DOHH2 (cell line): ENCODE measurements at regions not wholly inside any gene's neighbourhood (a gene's known extent, or its start where the extent isn't known, plus 50 kb on each side); places are given as distances from the start of the nearest gene placed in this dataset.

ENCODE experiments used
- H3F3A ChIP-seq: fragments of 200-600 bp; sonication (generic), shearing (Covaris generic); 2 replicates; pipeline ENCODE4 v1.6.0; 2016; ENCODE audit warnings: antibody characterized with exemption, mild to moderate bottlenecking; ENCODE audit not compliant: control insufficient read depth, insufficient read depth
- H3K27ac ChIP-seq: fragments of 200-600 bp; sonication (generic); 2 replicates; pipeline ENCODE4 v1.5.1; 2014; ENCODE audit warnings: low read depth, mild to moderate bottlenecking, low read length, moderate library complexity
- H3K27me3 ChIP-seq: fragments of 200-600 bp; sonication (generic); 2 replicates; pipeline ENCODE4 v1.6.1; 2014; ENCODE audit warnings: mild to moderate bottlenecking, low read length, mixed read lengths; ENCODE audit not compliant: control insufficient read depth
- H3K36me3 ChIP-seq: fragments of 200-600 bp; sonication (generic); 2 replicates; pipeline ENCODE4 v1.6.1; 2014; ENCODE audit warnings: mild to moderate bottlenecking, low read length, moderate library complexity, mixed read lengths; ENCODE audit not compliant: control insufficient read depth
- H3K4me1 ChIP-seq: fragments of 200-600 bp; sonication (generic); 2 replicates; pipeline ENCODE4 v1.6.1; 2014; ENCODE audit warnings: mild to moderate bottlenecking, low read length, mixed read lengths; ENCODE audit not compliant: control insufficient read depth
- H3K4me2 ChIP-seq: fragments of 200-600 bp; sonication (generic); 2 replicates; pipeline ENCODE4 v1.6.0; 2014; ENCODE audit warnings: mild to moderate bottlenecking, low read length, moderate library complexity
- H3K4me3 ChIP-seq: fragments of 200-600 bp; sonication (generic); 2 replicates; pipeline ENCODE4 v1.5.1; 2014; ENCODE audit warnings: mild to moderate bottlenecking, low read length, mixed read lengths
- H3K79me2 ChIP-seq: fragments of 200-600 bp; sonication (generic); 2 replicates; pipeline ENCODE4 v1.6.1; 2014; ENCODE audit warnings: mild to moderate bottlenecking, low read length, mixed read lengths; ENCODE audit not compliant: control insufficient read depth
- H3K9me2 ChIP-seq: fragments of 200-600 bp; sonication (generic); replicated peaks from 2 replicates; pipeline ENCODE4 v1.6.1; 2014; ENCODE audit warnings: mild to moderate bottlenecking, low read length, mixed read lengths; ENCODE audit not compliant: control insufficient read depth
- H3K9me3 ChIP-seq: fragments of 200-600 bp; sonication (generic); 2 replicates; pipeline ENCODE4 v1.6.1; 2014; ENCODE audit warnings: antibody characterized with exemption, low read length, mixed read lengths; ENCODE audit not compliant: control insufficient read depth, insufficient read depth
- H4K20me1 ChIP-seq: fragments of 200-600 bp; sonication (generic); 2 replicates; pipeline ENCODE4 v1.6.0; 2014; ENCODE audit warnings: low read depth, mild to moderate bottlenecking, antibody characterized with exemption, low read length, moderate library complexity; ENCODE audit not compliant: control insufficient read depth, insufficient read depth
- EZH2phosphoT487 ChIP-seq: fragments of 200-600 bp; sonication (generic); IDR thresholded peaks from 2 replicates; pipeline ENCODE4 v1.6.1; 2017; ENCODE audit warnings: borderline replicate concordance, mild to moderate bottlenecking, antibody characterized with exemption, low read length, moderate library complexity, mixed read lengths
- TF ChIP-seq, protein P1 (sequence below): fragments of 200-600 bp; sonication (generic); IDR thresholded peaks from one replicate; pipeline ENCODE4 v1.5.1; 2014; ENCODE audit warnings: antibody characterized with exemption, mild to moderate bottlenecking, low read depth, low read length; ENCODE audit not compliant: poor library complexity, severe bottlenecking

DNA sequence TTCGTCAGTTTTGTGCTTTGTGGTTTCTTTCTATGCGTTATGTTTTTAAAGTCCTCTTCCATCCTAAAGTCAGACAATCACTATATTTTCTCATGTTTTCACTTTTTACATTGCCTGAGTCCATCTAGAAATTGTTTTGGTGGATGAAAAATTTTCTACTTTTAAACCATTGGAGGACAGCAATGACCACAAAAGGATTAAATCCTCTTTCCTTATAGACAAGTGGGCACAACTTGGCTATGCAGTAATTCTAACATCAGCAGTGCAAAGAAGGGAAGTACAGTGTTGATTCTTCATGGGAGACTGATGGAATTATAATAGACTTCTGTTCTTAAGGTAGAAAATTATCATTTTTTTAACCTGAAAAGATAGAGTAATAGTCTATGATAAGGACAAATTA, 75.5 kb downstream of the PALM2AKAP2 start:
- H3K4me1 ChIP-seq = peaks cover 3% of the 10 kb centered on the region; the same call in 1 of the 2 replicates
- H4K20me1 ChIP-seq = no peaks in the 10 kb centered on the region
- peaks cover 11% of the 10 kb centered on the region for H3K27me3 ChIP-seq

DNA sequence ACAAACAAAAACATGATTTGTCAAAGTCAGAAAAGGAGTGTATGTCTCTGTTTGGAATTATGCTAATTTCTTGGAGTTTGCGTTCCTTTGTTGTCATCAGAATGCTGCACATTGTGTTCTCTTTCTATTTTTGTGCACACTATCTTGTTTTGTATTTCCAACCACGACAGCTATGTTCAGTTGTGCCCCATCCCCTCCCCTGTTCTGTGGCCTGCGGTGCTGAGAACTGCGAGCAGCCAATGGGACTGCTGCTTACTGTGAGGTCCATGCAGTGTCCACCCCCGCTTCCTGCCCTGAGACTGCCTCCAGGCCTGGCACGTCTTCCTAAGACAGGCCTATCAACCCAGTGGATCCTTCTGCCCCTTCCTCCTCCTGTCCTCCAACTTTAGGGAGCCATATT, 76.8 kb downstream of the PALM2AKAP2 start:
- H3K4me2 ChIP-seq = no peak overlapping the region
- peaks cover 3% of the 10 kb centered on the region; the same call in 1 of the 2 replicates for H3K4me1 ChIP-seq
- H3K36me3 ChIP-seq = no peaks in the 10 kb centered on the region
- H3K4me3 ChIP-seq = no peak overlapping the region
- no peak overlapping the region for H3K27ac ChIP-seq
- H3F3A ChIP-seq = no peaks in the 10 kb centered on the region
- no peaks in the 10 kb centered on the region for H3K79me2 ChIP-seq
- no peaks in the 10 kb centered on the region for H3K9me2 ChIP-seq
- H3K27me3 ChIP-seq = peaks cover 19% of the 10 kb centered on the region
- no peaks in the 10 kb centered on the region for H3K9me3 ChIP-seq
- no peak for TF ChIP-seq EZH2phosphoT487
- TF ChIP-seq, protein P1, sequence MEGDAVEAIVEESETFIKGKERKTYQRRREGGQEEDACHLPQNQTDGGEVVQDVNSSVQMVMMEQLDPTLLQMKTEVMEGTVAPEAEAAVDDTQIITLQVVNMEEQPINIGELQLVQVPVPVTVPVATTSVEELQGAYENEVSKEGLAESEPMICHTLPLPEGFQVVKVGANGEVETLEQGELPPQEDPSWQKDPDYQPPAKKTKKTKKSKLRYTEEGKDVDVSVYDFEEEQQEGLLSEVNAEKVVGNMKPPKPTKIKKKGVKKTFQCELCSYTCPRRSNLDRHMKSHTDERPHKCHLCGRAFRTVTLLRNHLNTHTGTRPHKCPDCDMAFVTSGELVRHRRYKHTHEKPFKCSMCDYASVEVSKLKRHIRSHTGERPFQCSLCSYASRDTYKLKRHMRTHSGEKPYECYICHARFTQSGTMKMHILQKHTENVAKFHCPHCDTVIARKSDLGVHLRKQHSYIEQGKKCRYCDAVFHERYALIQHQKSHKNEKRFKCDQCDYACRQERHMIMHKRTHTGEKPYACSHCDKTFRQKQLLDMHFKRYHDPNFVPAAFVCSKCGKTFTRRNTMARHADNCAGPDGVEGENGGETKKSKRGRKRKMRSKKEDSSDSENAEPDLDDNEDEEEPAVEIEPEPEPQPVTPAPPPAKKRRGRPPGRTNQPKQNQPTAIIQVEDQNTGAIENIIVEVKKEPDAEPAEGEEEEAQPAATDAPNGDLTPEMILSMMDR = no peak
- no peaks in the 10 kb centered on the region for H4K20me1 ChIP-seq

More for the DNA sequence above, 75.5 kb downstream of the PALM2AKAP2 start:
- TF ChIP-seq, protein P1 = no peak
- TF ChIP-seq EZH2phosphoT487 = no peak
- no peak overlapping the region for H3K4me2 ChIP-seq
- H3K4me3 ChIP-seq = no peak overlapping the region
- no peaks in the 10 kb centered on the region for H3K79me2 ChIP-seq
- no peak overlapping the region for H3K27ac ChIP-seq
- H3K36me3 ChIP-seq = no peaks in the 10 kb centered on the region
- no peaks in the 10 kb centered on the region for H3K9me3 ChIP-seq
- no peaks in the 10 kb centered on the region for H3F3A ChIP-seq
- H3K9me2 ChIP-seq = no peaks in the 10 kb centered on the region

- Histone ChIP-seq H3K9me2 (no peaks in the 10 kb centered on the region), H3K4me1 (peaks cover 3% of the 10 kb centered on the region; the same call in 1 of the 2 replicates), H3K4me2 (no peak overlapping the region), H3K27ac (no peak overlapping the region), H3K27me3 (peaks cover 24% of the 10 kb centered on the region), H3K36me3 (no peaks in the 10 kb centered on the region), H3K79me2 (no peaks in the 10 kb centered on the region), H3K4me3 (no peak overlapping the region), H3F3A (no peaks in the 10 kb centered on the region), H4K20me1 (no peaks in the 10 kb centered on the region), H3K9me3 (no peaks in the 10 kb centered on the region)
- TF ChIP-seq EZH2phosphoT487 = no peak
- TF ChIP-seq, protein P1 = no peak
These were observed 77.3 kb downstream of the PALM2AKAP2 start for GRCh38 chr9:109857336-109857735.
